GM23248 (cell line): ENCODE measurements at regions not wholly inside any gene's neighbourhood (a gene's known extent, or its start where the extent isn't known, plus 50 kb on each side); places are given as distances from the start of the nearest gene placed in this dataset.

Experiments used
- DNase-seq: peaks from one replicate; pipeline ENCODE4 v3.0.0-alpha.2; 2015
- H2AFZ ChIP-seq: fragments of 200-600 bp; sonication (generic); 2 replicates; pipeline ENCODE4 v1.6.1; 2016; ENCODE audit warnings: antibody characterized with exemption
- H3F3A ChIP-seq: fragments of 200-600 bp; sonication (generic); 2 replicates; pipeline ENCODE4 v1.6.1; 2016; ENCODE audit warnings: mild to moderate bottlenecking, antibody characterized with exemption, mixed run types; ENCODE audit not compliant: insufficient read depth
- H3K27ac ChIP-seq: fragments of 200-600 bp; sonication (generic); 2 replicates; pipeline ENCODE4 v1.5.1; 2016; ENCODE audit warnings: mild to moderate bottlenecking
- H3K27me3 ChIP-seq: fragments of 200-600 bp; sonication (generic); replicated peaks from 2 replicates; pipeline ENCODE4 v1.6.1; 2016; ENCODE audit warnings: mild to moderate bottlenecking; ENCODE audit not compliant: insufficient read depth
- H3K36me3 ChIP-seq: fragments of 200-600 bp; sonication (generic); 2 replicates; pipeline ENCODE4 v1.6.1; 2016; ENCODE audit warnings: low read depth, mild to moderate bottlenecking
- H3K4me1 ChIP-seq: fragments of 200-600 bp; sonication (generic); 2 replicates; pipeline ENCODE4 v1.6.1; 2016; ENCODE audit warnings: mild to moderate bottlenecking; ENCODE audit not compliant: insufficient read depth
- H3K4me2 ChIP-seq: fragments of 200-600 bp; sonication (generic); one replicate; pipeline ENCODE4 v1.6.1; 2016; ENCODE audit warnings: mild to moderate bottlenecking; ENCODE audit not compliant: unreplicated experiment
- H3K4me3 ChIP-seq: fragments of 200-600 bp; sonication (generic); 2 replicates; pipeline ENCODE4 v1.5.1; 2016; ENCODE audit warnings: mild to moderate bottlenecking
- H3K79me2 ChIP-seq: fragments of 200-600 bp; sonication (generic); 2 replicates; pipeline ENCODE4 v1.6.1; 2016; ENCODE audit warnings: mild to moderate bottlenecking; ENCODE audit not compliant: insufficient read depth
- H3K9ac ChIP-seq: fragments of 200-600 bp; sonication (generic); 2 replicates; pipeline ENCODE4 v1.6.1; 2016; ENCODE audit warnings: mild to moderate bottlenecking
- H3K9me2 ChIP-seq: fragments of 200-600 bp; sonication (generic); 2 replicates; pipeline ENCODE4 v1.6.1; 2016; ENCODE audit warnings: mixed run types, mild to moderate bottlenecking, moderate library complexity; ENCODE audit not compliant: insufficient read depth
- H3K9me3 ChIP-seq: fragments of 200-600 bp; sonication (generic); one replicate; pipeline ENCODE4 v1.6.1; 2017; ENCODE audit warnings: low read depth
- H4K20me1 ChIP-seq: fragments of 200-600 bp; sonication (generic); 2 replicates; pipeline ENCODE4 v1.6.0; 2016; ENCODE audit not compliant: insufficient read depth
- EZH2 ChIP-seq: fragments of 200-600 bp; sonication (generic); IDR thresholded peaks from 2 replicates; pipeline ENCODE4 v1.6.1; 2018; ENCODE audit warnings: antibody characterized with exemption, mild to moderate bottlenecking; ENCODE audit not compliant: insufficient read depth, poor library complexity, severe bottlenecking
- EZH2phosphoT487 ChIP-seq: fragments of 200-600 bp; sonication (generic); IDR thresholded peaks from 2 replicates; pipeline ENCODE4 v1.6.1; 2018; ENCODE audit warnings: antibody characterized with exemption, moderate library complexity, mild to moderate bottlenecking, low read depth; ENCODE audit not compliant: insufficient read depth
- WGBS, 2 experiments: methylation state at CpG; one replicate each; pipeline ENCODE4 v1.1.6; 2015 to 2017; ENCODE audit warnings: low lambda C conversion rate in 2 of 2, low coverage in 1 of 2; ENCODE audit errors: missing lambda C conversion rate in 2 of 2; 5-methylcytosine and 5-hydroxymethylcytosine counted together
- in situ Hi-C: fragments of 300-500 bp; cut with MboI; formaldehyde crosslinking; loops from 2 replicates; pipeline ENCODE4 v1.15.0; 2020

- DNase-seq: no peak
- no peak overlapping the region for H3K27ac ChIP-seq
- H3F3A ChIP-seq: no peaks in the 10 kb centered on the region
- H2AFZ ChIP-seq: no peak overlapping the region
- H4K20me1 ChIP-seq: no peaks in the 10 kb centered on the region
- H3K4me1 ChIP-seq: no peaks in the 10 kb centered on the region
- H3K27me3 ChIP-seq: no peaks in the 10 kb centered on the region
- no peaks in the 10 kb centered on the region for H3K9me3 ChIP-seq
- no peak overlapping the region for H3K4me2 ChIP-seq
- no peak for TF ChIP-seq EZH2
- TF ChIP-seq EZH2phosphoT487: no peak
- 85 to 88% methylated on average over 5 of the region's 5 CpGs for WGBS, 2 experiments
- H3K9ac ChIP-seq: no peak overlapping the region
- no peaks in the 10 kb centered on the region for H3K79me2 ChIP-seq
- H3K9me2 ChIP-seq: no peaks in the 10 kb centered on the region
- no peak overlapping the region for H3K4me3 ChIP-seq
- H3K36me3 ChIP-seq: no peaks in the 10 kb centered on the region
- in situ Hi-C loops: no loop called here
Observed at GRCh38 chr7:106386958-106387357, 102.2 kb upstream of the NAMPT start.

GRCh38 chr7:106384373-106384772 lies 99.6 kb upstream of the NAMPT start:
- H3K4me3 ChIP-seq: no peak overlapping the region
- in situ Hi-C loops: no loop called here

DNA sequence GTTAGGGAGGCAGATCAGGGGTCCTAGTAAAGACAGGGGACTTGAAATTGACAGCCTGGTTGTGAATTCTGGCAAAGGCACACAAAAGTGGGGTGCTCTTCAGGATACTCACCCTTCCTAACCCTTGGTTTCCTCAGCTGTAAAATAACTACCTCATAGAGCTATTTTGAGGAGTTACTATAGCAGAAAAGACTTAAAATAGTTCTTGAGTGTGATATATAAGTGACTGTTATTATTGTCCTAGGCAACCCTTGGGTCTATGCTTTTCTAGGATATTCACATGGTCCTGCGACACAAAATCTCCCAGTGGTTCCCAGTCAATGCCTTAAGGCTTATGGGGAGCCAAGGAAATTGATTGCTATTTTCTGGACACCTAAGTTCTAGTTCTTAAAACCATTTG lies 98.1 kb upstream of the NAMPT start:
- TF ChIP-seq EZH2phosphoT487: no peak
- no peak for TF ChIP-seq EZH2
- no peaks in the 10 kb centered on the region; the same call in 1 of the 2 replicates for H3K27me3 ChIP-seq
- no peak overlapping the region for H2AFZ ChIP-seq
- no peaks in the 10 kb centered on the region for H3K79me2 ChIP-seq
- H3K27ac ChIP-seq: no peak overlapping the region
- H3K4me3 ChIP-seq: no peak overlapping the region
- WGBS, 2 experiments: 76 to 96% methylated on average over 1 of the region's 1 CpG
- no peak overlapping the region for H3K4me2 ChIP-seq
- H3K36me3 ChIP-seq: no peaks in the 10 kb centered on the region
- no peaks in the 10 kb centered on the region for H3F3A ChIP-seq
- H4K20me1 ChIP-seq: no peaks in the 10 kb centered on the region
- H3K9me2 ChIP-seq: no peaks in the 10 kb centered on the region
- H3K9ac ChIP-seq: no peak overlapping the region
- H3K9me3 ChIP-seq: no peaks in the 10 kb centered on the region
- in situ Hi-C loops: no loop called here
- no peaks in the 10 kb centered on the region for H3K4me1 ChIP-seq
- no peak for DNase-seq

More at GRCh38 chr7:106384373-106384772, 99.6 kb upstream of the NAMPT start:
- no peaks in the 10 kb centered on the region; the same call in 1 of the 2 replicates for H3K27me3 ChIP-seq
- no peaks in the 10 kb centered on the region for H3K9me3 ChIP-seq
- H3K79me2 ChIP-seq: no peaks in the 10 kb centered on the region
- H3K4me2 ChIP-seq: no peak overlapping the region
- no peak overlapping the region for H3K27ac ChIP-seq
- DNase-seq: no peak
- H2AFZ ChIP-seq: no peak overlapping the region
- no peaks in the 10 kb centered on the region for H4K20me1 ChIP-seq
- H3K36me3 ChIP-seq: no peaks in the 10 kb centered on the region
- H3K9ac ChIP-seq: no peak overlapping the region
- no peaks in the 10 kb centered on the region for H3K4me1 ChIP-seq
- TF ChIP-seq EZH2: no peak
- TF ChIP-seq EZH2phosphoT487: no peak
- H3K9me2 ChIP-seq: no peaks in the 10 kb centered on the region
- H3F3A ChIP-seq: no peaks in the 10 kb centered on the region

DNA sequence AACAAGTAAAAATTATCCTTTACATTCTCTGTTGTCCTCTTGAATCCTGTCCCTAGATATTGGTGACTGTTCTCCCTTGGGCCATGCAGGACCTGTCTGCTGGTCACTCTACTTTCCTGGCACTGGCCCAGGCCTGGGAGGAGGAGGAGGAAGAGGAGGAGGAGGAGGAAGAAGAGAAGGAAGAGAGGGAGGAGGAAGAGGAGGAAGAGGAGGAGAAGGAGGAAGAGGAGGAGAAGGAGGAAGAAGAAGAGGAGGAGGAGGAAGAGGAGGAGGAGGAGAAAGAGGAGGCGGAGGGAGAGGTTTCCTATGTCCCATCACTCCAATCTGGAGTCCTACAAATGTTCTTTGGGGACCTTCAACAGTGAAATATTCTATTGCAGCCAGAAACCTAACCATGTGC lies 97.3 kb upstream of the NAMPT start:
- DNase-seq: no peak
- H2AFZ ChIP-seq: no peak overlapping the region
- H3K36me3 ChIP-seq: no peaks in the 10 kb centered on the region
- no peak overlapping the region for H3K27ac ChIP-seq
- TF ChIP-seq EZH2 (no peak), EZH2phosphoT487 (no peak)
- in situ Hi-C loops: no loop called here
- H3K27me3 ChIP-seq: no peaks in the 10 kb centered on the region; the same call in 1 of the 2 replicates
- no peak overlapping the region for H3K4me3 ChIP-seq
- H3K4me1 ChIP-seq: no peaks in the 10 kb centered on the region
- no peaks in the 10 kb centered on the region for H3K9me2 ChIP-seq
- no peaks in the 10 kb centered on the region for H3K9me3 ChIP-seq
- no peaks in the 10 kb centered on the region for H3K79me2 ChIP-seq
- WGBS, 2 experiments: 95% methylated on average over 1 of the region's 1 CpG; no CpG with 5 or more reads in 1 of the 2 experiments
- H3F3A ChIP-seq: no peaks in the 10 kb centered on the region
- H3K9ac ChIP-seq: no peak overlapping the region
- H3K4me2 ChIP-seq: no peak overlapping the region
- H4K20me1 ChIP-seq: no peaks in the 10 kb centered on the region

GRCh38 chr7:106381252-106381651 lies 96.5 kb upstream of the NAMPT start:
- TF ChIP-seq EZH2phosphoT487 (no peak), EZH2 (no peak)
- Histone ChIP-seq H3K36me3 (no peaks in the 10 kb centered on the region), H3K79me2 (no peaks in the 10 kb centered on the region), H3K27me3 (no peaks in the 10 kb centered on the region; the same call in 1 of the 2 replicates), H3K4me1 (no peaks in the 10 kb centered on the region), H2AFZ (no peak overlapping the region), H3K9me2 (no peaks in the 10 kb centered on the region), H3F3A (no peaks in the 10 kb centered on the region), H4K20me1 (no peaks in the 10 kb centered on the region), H3K4me2 (no peak overlapping the region), H3K4me3 (no peak overlapping the region), H3K9me3 (no peaks in the 10 kb centered on the region), H3K9ac (no peak overlapping the region), H3K27ac (no peak overlapping the region)
- DNase-seq: no peak
- in situ Hi-C loops: no loop called here
- WGBS, 2 experiments: 52 to 53% methylated on average over 2 of the region's 2 CpGs
